GM21528 (cell line): ENCODE measurements at regions not wholly inside any gene's neighbourhood (a gene's known extent, or its start where the extent isn't known, plus 50 kb on each side); places are given as distances from the start of the nearest gene placed in this dataset.

ENCODE experiments used
- ATAC-seq: cut with Tn5 transposase; IDR thresholded peaks from one replicate; pipeline ENCODE4 v1.9.1; 2021; ENCODE audit warnings: mild to moderate bottlenecking, moderate library complexity; ENCODE audit not compliant: unreplicated experiment, low FRiP score

DNA sequence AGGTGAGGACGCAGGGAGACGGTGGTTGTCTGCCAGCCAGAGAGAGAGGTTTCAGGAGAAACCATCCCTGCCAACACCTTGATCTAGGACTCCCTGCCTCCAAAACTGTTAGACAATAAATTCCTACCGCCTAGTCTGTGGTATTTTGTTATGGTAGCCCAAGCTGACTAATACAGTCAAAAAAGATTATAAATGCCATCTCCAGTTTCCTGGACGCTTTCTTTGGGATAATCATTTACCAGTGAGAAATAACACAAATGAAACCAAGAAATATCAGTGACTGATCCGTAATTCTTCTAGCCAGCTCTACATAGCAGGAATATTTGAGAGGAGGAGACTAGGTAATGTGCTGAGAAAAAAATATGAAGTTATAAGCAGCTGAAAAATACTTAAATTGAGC is 707.8 kb upstream of the LMCD1 start:
- no peak for ATAC-seq

DNA sequence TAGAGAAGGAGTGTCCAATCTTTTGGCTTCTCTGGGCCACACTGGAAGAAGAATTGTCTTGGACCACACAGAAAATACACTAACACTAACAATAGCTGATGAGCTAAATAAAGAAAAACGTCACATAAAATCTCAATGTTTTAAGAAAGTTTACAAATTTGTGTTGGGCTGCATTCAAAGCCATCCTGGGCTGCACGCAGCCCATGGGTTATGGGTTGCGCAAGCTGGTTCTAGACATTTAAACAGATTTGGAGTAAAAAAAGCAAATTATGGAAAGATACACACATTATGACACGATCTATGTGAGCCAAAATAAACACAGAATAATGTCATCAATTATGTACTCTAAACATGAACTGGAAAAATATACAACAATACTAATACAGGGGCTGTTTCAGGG is 703.3 kb upstream of the LMCD1 start:
- no peak for ATAC-seq

DNA sequence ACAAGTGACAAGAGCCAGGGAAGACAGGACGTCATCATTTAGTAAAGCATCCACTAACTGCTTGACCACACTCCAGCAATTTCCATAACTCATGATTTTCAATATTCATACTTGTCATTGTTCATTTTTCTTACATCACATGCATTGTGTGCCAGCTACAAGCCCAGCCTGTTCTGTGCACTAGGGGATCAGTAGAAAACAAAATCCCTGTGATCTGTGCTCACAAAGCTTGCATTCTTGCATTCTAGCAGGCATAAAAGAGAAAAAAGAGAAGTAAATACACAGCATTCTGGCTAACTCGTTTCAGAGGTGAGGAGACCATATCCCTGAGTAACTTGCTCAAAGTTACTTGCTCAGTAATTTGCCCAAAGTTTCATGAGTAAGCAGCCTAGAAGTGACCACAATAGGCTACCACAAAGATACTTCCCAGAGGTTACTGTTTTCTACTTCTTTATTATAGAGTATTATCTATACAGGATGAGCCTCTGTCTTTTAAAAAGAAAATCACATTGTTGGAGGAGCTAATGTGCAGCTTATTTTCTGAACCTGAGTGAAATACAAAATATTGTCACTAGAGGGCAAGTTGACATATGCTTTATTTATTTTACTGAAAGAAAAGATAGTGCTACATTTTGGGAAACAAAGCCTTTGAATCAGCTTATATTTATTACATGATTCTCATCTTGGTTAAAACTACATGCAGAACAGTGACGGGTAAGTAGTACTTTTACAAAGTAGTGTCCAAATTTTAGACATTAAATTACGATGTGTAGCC is 701.4 kb upstream of the LMCD1 start:
- ATAC-seq = no peak

DNA sequence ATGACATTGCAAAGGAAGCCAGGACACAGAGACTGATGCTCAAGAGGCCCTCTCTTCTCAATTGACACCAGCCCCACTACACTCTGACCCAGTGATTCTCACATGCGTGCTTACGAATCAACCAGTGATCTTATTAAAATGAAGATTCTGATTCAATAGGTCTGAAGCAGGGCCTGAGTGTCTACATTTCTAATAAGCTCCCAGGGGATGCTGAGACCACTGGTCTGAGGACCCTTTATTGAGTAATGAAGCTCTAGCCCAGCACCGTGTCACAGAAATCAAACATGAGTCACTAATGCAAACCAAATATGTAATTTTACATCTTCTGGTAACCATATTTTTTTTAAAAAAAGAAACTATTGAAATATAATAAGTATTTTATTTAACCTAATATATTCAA is 689.1 kb upstream of the LMCD1 start:
- no peak for ATAC-seq

DNA sequence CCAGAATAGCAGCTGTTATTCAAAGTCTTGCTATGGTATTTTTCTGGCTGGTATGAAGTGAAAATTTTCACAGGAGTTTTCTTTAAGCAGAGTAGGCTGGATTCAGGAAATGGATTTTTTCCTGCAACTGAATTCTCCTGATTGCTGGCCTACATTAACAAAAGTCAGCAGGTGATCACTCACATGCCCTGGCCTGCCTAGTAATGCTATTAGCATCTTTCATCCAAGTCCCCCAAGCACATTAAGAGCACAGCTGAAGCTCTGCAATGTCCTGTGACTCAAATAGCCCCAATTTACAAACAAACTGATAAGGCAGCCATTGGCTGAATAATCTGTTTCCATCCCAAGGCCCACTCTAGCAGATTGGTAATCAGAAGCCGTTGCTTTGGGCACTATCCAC is 688.3 kb upstream of the LMCD1 start:
- no peak for ATAC-seq

DNA sequence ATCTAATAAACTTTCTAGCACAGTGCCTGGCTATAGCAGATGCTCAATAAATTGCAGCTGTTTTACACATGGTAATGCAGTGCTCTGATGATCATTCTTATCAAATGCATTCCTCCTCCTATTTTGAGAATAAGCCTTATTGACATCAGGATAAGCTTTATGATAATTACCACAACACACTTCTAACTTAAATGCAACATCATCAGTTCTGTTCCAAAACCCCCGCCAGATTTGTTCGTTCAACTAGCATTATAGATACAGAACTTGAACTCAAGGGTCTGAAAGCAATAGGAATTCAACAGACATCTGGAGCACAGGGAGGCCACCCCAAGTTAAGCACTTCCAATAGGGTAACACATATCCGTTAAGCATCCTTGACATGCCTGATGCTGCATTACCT is 684.4 kb upstream of the LMCD1 start:
- no peak for ATAC-seq

DNA sequence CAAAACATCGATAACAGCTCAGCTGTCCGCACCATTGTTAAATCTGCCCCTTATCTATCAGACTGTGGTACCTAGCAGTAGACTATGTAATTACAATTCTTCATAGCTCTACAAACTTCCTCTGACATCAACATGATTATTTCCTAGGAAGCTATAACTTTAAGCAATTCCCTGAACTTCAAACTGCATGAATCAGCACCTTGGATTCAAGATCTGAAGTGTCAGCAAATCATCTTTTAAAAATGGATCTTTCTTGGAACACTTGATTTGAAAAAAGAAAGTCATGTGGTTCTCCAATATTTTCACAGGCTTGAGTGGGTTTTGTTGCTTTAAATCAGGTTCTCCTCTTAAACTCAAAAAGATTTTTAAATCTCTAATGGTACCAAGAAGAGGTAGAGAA is 680.7 kb upstream of the LMCD1 start:
- ATAC-seq = no peak

DNA sequence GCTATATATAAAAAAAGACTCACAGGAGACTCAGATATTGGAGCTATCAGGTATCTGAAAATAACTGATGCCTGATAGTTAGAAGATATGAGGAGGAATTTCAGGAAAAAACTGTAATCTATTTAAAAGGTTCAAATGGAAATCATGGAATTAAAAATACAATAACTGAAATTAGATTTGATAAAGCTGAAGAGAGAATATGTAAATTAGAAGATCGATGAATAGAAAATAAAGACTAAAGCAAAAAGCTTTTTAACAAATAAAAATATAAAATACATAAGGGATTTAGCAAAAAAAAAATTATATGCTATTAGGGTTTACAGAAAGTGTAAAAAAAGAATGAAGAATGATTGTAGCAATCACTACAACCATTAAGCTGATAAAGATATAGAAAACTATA is 679.8 kb upstream of the LMCD1 start:
- no peak for ATAC-seq

DNA sequence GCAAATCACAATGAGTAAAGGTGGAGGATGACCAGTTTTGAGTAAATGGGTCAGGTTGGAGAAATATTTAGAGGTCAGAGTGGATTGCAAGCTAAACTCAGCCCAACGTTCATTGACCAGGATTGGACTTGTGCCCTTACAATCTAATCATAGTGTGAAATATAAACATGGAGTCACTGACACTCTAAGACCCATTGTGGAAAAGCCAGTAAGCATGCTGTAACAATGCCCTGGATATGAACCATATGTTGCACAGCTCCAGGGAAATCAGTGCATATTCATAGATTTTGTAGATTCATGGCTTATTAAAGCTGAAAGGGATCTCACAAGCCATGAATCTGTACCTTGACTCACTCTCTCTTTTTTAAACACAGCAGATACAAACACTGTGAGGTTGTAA is 660.2 kb upstream of the LMCD1 start:
- no peak for ATAC-seq

DNA sequence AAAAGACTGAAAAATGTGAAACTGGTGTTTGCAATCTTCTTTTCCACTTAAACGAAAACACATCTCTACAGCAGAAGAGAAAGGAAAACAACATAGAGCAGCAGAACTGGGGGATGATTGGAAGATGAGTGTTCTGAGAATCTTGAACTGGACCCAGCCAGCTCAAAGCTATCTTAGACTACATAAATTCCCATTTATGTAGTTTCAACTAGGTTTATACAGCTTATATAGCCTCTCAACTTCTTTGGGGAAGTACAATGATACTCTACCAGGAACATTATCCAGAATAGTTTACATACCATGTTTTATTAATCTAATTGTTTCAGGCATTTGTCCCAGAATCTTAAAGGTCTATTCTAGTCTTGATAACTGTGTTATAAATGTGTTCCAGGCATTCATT is 658.2 kb upstream of the LMCD1 start:
- no peak for ATAC-seq

DNA sequence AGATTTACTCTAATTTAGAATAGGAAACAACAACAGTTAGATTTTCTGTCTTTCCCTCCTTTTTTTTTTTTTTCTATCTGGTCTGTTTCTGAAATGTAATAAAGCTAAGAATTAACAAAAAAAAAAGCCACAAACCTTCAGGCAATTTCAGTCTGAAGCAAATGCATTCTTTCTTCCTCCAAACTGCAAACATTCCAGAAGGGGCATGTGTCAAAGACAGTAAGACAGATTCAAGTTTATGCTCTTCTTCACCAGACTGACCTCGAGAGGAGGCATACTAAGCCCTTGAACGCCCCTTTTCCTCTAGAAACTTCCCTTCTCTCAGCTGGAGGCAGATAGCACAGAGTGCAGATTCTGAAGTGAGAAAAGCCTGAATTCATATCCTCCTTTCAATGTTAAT is 654.6 kb upstream of the LMCD1 start:
- no peak for ATAC-seq

DNA sequence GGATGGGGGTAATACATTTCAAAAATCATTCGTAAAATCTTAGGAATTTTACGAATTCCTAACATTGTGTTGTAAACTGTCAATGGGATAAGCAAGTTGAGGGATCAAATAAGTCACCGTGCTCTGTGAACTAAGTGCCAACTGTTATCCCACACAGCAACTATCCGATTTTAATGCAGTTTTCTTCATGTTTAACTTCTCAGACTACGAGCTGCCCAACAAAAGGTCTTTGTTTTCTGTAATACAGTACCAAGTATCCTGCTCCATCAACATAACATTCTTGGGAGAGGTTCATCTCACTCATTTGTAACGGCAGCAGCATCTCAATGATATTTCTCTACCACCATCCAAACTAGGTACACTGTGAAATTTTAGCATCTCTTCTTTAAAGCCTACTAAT is 654.1 kb upstream of the LMCD1 start:
- no peak for ATAC-seq

DNA sequence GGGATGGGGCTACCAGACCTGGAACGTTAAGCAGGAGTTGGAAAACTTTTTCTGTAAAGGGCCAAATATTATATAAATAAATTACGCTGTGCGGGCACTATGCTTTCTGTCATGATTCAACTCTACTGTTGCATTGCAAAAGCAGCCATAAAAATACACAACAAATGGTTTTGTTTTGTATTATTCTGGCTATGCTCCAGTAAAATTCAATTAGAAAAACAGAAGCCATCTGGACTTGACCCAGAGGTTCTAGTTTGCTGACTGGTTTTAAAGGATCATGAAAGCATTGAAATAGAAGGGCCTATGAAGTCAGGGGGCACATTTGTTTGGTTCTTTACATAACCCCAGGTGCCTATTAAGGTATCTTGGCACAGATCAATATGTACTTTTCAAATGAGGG is 647.4 kb upstream of the LMCD1 start:
- ATAC-seq = no peak

DNA sequence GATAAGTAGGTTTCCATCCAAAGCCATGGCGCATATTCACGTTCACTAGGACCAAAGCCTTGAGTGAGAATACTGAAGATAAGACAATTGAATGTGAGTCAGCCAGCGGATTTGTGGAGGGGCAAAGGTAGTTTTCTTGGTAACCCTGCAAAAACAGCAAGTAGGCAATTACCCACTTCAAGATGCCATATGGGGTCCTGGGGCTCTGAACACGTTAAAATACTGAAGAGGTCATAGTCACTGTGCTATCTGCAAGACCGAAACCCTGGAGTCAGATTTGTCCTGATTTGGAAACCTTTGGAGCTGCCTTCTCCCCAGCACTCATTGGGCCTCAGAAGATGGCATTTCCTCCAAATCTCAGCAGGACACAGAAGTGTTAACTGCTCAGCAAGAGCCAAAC is 646.9 kb upstream of the LMCD1 start:
- no peak for ATAC-seq

DNA sequence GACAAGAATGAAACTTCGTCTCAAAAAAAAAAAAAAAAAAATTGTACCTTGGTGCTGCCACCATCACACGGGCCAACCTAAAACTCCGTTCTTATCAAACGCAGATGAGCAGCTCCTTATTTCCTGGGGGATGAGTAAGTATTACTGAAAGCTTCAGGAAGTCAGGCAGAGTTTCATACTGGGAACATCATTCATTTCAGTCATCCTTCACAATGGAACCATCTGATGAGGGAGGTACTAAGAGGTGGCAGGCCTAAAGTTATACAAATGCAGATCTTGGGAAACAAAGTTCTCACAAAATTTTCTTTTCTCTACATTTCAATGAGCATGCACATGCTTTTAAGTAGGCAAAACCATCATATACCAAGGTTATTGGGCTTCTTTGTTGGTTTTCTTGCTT is 636.0 kb upstream of the LMCD1 start:
- no peak for ATAC-seq

DNA sequence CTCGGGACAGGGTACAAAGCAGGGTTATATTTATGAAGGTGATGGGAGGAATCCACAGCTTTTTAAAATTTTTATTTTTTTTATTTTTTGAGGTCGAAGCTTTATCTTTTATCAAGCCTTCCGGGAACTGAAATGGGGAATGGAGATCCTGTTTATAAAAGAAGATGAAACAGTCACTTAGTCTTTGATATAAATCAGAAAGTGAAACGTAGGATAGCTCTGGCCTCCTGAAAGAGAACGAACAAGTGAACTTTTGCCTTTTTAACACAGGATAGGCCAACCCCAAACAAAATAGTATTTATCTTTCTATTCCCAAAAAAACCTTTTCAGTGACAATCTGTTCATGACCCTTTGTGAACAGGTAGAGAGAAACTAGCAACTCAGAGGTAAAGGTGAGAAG is 634.0 kb upstream of the LMCD1 start:
- ATAC-seq = no peak

DNA sequence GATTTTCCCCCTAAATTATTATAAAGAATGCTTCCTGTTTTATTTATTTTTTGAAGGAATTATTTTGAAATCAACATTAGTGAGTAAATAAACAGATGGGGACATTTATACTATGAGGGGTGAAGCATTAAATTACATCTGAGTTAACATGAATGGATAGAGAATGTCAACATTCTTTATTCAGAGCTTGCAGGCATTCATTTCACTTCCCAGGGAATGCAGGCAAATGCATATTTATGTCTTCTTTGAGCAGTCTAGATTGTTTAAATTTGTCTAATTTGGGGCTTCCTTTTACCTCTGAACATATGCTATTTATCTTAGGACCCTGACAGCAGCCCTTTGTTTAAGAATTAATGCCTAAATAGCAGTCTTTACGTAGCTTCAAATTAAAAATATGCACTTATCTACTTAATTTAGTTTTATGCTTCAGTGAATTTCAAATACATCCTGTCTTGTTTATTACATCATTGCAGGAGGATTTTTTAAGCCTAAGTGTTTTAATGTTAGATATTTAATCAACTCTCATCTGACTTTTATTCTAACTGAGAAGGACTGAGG is 630.5 kb upstream of the LMCD1 start:
- no peak for ATAC-seq

DNA sequence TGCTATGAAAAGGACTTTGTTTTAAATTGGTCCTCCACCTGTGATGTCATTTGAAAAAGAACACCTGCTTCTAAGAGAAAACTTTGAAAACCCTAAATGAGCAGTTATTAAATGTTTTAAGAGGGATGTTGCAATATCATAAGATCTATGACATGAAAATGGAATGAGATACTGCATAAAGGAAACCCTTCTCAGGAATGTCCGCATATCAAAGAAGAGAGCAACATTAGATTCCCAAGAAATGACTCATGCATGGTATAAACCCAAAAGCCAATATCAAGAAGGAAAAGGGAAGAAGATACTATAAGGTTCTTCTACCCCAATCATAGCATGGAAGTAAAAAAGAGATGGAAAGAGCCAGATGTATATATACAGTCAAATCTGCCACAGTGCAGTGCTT is 627.5 kb upstream of the LMCD1 start:
- no peak for ATAC-seq

DNA sequence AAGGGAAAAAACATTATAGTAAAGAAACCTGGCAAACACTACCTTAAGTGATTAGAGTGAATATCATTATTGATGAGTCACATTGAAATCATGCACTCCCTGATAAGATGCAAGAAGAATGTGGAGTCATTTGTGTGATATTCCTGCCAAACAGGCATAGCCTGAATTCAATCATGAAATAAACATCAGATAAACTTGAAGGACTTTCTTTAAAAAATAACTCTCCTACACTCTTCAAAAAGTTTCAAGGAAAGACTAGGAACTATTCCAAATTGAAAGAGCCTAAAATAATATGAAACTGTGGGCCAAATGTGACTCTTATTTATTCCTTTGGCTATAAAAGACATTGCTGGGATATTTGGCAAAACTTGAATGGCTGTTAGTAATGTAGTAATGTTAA is 625.7 kb upstream of the LMCD1 start:
- no peak for ATAC-seq

DNA sequence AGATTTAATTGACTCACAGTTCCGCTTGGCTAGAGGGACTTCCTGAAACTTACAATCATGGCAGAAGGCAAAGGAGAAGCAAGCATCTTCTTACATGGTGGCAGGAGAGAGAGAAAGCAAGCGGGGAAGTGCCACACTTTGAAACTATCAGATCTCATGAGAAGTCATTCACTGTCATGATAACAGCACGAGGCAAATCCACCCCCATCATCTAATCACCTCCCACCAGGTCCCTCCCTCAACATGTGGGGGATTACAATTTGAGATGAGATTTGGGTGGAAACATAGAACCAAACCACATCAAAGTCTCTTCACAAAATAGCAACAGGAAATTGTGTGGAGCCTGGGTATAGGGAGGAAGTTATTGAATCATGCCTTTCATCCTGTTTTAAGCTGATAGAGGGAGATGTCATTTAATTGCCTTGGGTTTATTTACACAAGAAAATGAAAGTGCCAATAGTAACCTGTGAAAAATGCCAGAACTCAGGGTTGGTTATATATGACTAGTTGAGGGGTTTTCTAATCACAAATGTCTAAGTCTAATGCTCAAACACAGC is 624.8 kb upstream of the LMCD1 start:
- ATAC-seq = no peak

DNA sequence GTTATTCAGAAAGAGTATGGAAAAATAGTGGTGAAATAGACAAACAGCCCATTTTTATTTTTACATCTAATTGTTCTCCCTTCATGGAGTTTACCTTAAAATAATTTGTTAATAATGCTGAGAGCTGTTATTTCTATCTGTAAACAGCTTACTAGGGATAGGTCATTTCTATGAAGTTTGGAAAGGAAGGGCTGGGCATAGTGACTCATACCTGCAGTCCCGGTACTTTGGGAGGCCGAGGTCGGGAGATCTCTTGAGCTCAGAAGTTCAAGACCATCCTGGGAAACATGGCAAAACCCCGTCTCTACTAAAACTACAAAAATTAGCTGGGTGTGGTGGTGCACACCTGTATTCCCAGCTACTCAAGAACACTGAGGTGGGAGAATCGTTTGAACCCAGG is 624.3 kb upstream of the LMCD1 start:
- ATAC-seq = no peak

DNA sequence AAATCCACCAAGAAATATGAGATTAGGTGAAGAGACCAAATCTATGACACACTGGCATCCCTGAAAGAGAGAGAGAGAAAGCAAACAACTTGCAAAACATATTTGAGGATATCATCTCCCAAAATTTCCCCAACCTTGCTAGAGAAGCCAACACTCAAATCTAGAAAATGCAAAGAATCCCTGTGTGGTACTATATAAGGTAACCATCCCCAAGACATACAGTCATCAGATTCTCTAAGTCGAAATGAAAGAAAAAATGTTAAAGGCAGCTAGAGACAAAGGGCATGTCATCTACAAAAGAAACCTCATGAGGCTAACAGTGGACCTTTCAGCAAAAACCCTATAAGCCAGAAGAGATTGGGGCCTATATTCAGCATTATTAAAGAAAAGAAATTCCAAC is 622.1 kb upstream of the LMCD1 start:
- ATAC-seq = no peak
